OCI-LY7 (cell line): ENCODE measurements at regions not wholly inside any gene's neighbourhood (a gene's known extent, or its start where the extent isn't known, plus 50 kb on each side); places are given as distances from the start of the nearest gene placed in this dataset.

Experiments used
- EZH2phosphoT487 ChIP-seq: fragments of 200-600 bp; sonication (generic); IDR thresholded peaks from 2 replicates; pipeline ENCODE4 v1.6.1; 2018; ENCODE audit warnings: low read depth, borderline replicate concordance, mild to moderate bottlenecking, mixed run types, antibody characterized with exemption, low read length, moderate library complexity, mixed read lengths
- TF ChIP-seq, protein P1 (sequence below): fragments of 200-600 bp; sonication (generic); conservative IDR thresholded peaks from 2 replicates; pipeline ENCODE4 v1.5.1; 2014; ENCODE audit warnings: mild to moderate bottlenecking, antibody characterized with exemption, low read length, moderate library complexity, mixed read lengths

DNA sequence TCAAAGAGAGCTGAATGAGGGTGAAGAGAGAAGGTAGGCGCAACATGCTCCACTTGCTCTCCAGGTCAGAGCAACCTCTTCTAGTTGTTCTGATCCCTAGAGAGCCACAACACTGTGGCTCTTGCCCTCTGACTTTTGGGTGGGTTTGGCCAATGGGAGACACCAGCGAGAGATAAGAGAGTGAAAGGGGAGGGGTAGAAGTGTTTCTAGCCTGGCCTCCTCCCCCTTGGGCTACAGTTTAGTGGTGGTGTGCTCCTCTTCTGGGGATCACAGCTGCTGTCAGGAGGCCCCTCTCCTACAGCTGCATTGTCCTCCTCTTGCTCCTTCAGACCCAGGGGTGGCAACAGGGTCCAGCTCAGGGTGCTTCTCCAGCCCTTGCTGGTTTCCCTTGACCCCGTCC is 454.8 kb downstream of the FUT8 start:
- TF ChIP-seq, protein P1, sequence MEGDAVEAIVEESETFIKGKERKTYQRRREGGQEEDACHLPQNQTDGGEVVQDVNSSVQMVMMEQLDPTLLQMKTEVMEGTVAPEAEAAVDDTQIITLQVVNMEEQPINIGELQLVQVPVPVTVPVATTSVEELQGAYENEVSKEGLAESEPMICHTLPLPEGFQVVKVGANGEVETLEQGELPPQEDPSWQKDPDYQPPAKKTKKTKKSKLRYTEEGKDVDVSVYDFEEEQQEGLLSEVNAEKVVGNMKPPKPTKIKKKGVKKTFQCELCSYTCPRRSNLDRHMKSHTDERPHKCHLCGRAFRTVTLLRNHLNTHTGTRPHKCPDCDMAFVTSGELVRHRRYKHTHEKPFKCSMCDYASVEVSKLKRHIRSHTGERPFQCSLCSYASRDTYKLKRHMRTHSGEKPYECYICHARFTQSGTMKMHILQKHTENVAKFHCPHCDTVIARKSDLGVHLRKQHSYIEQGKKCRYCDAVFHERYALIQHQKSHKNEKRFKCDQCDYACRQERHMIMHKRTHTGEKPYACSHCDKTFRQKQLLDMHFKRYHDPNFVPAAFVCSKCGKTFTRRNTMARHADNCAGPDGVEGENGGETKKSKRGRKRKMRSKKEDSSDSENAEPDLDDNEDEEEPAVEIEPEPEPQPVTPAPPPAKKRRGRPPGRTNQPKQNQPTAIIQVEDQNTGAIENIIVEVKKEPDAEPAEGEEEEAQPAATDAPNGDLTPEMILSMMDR = no peak
- no peak for TF ChIP-seq EZH2phosphoT487
